Neutrophil (primary cell): ENCODE measurements at regions not wholly inside any gene's neighbourhood (a gene's known extent, or its start where the extent isn't known, plus 50 kb on each side); places are given as distances from the start of the nearest gene placed in this dataset.

ENCODE experiments used
- H3K27ac ChIP-seq: fragments of 200-600 bp; sonication (generic); 2 replicates; pipeline ENCODE4 v1.5.1; 2016; ENCODE audit warnings: mild to moderate bottlenecking, moderate library complexity
- H3K27me3 ChIP-seq: fragments of 200-600 bp; sonication (generic); 2 replicates; pipeline ENCODE4 v1.6.0; 2016; ENCODE audit warnings: mild to moderate bottlenecking
- H3K36me3 ChIP-seq: fragments of 200-600 bp; sonication (generic); 2 replicates; pipeline ENCODE4 v1.5.1; 2017
- H3K4me1 ChIP-seq, 2 experiments: fragments of 200-600 bp in 1 of 2; sonication (generic) in 1 of 2; 1 replicate in 1 of 2; 2 replicates in 1 of 2; pipeline versions ENCODE4 v1.5.1 to v1.6.1; 2013 to 2016; ENCODE audit warnings: low read depth in 1 of 2, low read length in 1 of 2, mild to moderate bottlenecking in 1 of 2, moderate library complexity in 1 of 2; ENCODE audit not compliant: control insufficient read depth in 1 of 2, insufficient read depth in 1 of 2
- H3K4me3 ChIP-seq, 2 experiments: fragments of 200-600 bp in 1 of 2; sonication (generic) in 1 of 2; 1 replicate in 1 of 2; 2 replicates in 1 of 2; pipeline ENCODE4 v1.5.1; 2013 to 2016; ENCODE audit warnings: low read depth in 1 of 2, low read length in 1 of 2, mild to moderate bottlenecking in 1 of 2, moderate library complexity in 1 of 2
- H3K9me3 ChIP-seq: fragments of 200-600 bp; sonication (generic); 2 replicates; pipeline ENCODE4 v1.5.1; 2016
- CTCF ChIP-seq: fragments of 200-600 bp; sonication (generic); IDR thresholded peaks from 2 replicates; pipeline ENCODE4 v1.5.1; 2016; ENCODE audit warnings: antibody characterized with exemption

GRCh38 chr3:21310161-21310560, 440.8 kb downstream of the ZNF385D start:
- Histone ChIP-seq H3K36me3 (no peaks in the 10 kb centered on the region), H3K4me1 (no peaks in the 10 kb centered on the region), H3K27ac (no peak overlapping the region), H3K27me3 (no peaks in the 10 kb centered on the region), H3K4me3 (no peak overlapping the region), H3K9me3 (no peaks in the 10 kb centered on the region)
- TF ChIP-seq CTCF = no peak

- H3K4me1 ChIP-seq = no peaks in the 10 kb centered on the region
- H3K27me3 ChIP-seq = no peaks in the 10 kb centered on the region
- no peak for TF ChIP-seq CTCF
- H3K36me3 ChIP-seq = no peaks in the 10 kb centered on the region
- no peaks in the 10 kb centered on the region for H3K9me3 ChIP-seq
- no peak overlapping the region for H3K4me3 ChIP-seq
- H3K27ac ChIP-seq = no peak overlapping the region
Observed at GRCh38 chr3:21297304-21297703, 453.7 kb downstream of the ZNF385D start.

GRCh38 chr3:21294768-21295167, 456.2 kb downstream of the ZNF385D start:
- no peaks in the 10 kb centered on the region for H3K9me3 ChIP-seq
- no peaks in the 10 kb centered on the region for H3K27me3 ChIP-seq
- no peak overlapping the region for H3K4me3 ChIP-seq
- no peaks in the 10 kb centered on the region for H3K36me3 ChIP-seq
- no peaks in the 10 kb centered on the region for H3K4me1 ChIP-seq
- H3K27ac ChIP-seq = no peak overlapping the region
- TF ChIP-seq CTCF = no peak

GRCh38 chr3:21292971-21293370, 458.0 kb downstream of the ZNF385D start:
- Histone ChIP-seq H3K4me3 (no peak overlapping the region), H3K27me3 (no peaks in the 10 kb centered on the region), H3K27ac (no peak overlapping the region), H3K9me3 (no peaks in the 10 kb centered on the region), H3K36me3 (no peaks in the 10 kb centered on the region), H3K4me1 (no peaks in the 10 kb centered on the region)
- no peak for TF ChIP-seq CTCF

- no peak overlapping the region for H3K4me3 ChIP-seq
- H3K4me1 ChIP-seq = no peaks in the 10 kb centered on the region
- no peak for TF ChIP-seq CTCF
- no peaks in the 10 kb centered on the region for H3K27me3 ChIP-seq
- no peaks in the 10 kb centered on the region for H3K9me3 ChIP-seq
- H3K27ac ChIP-seq = no peak overlapping the region
- no peaks in the 10 kb centered on the region for H3K36me3 ChIP-seq
Observed at GRCh38 chr3:21290557-21290956, 460.5 kb downstream of the ZNF385D start.

GRCh38 chr3:21274079-21274571, 476.9 kb downstream of the ZNF385D start:
- no peak overlapping the region for H3K27ac ChIP-seq
- TF ChIP-seq CTCF = no peak
- H3K27me3 ChIP-seq = no peaks in the 10 kb centered on the region
- H3K36me3 ChIP-seq = no peaks in the 10 kb centered on the region
- no peaks in the 10 kb centered on the region for H3K9me3 ChIP-seq
- no peaks in the 10 kb centered on the region for H3K4me1 ChIP-seq
- H3K4me3 ChIP-seq = no peak overlapping the region
